Activated CD4-positive, alpha-beta memory T cell treated with anti-CD3 and anti-CD28 coated beads for 36 hours (primary cell): ENCODE measurements at regions not wholly inside any gene's neighbourhood (a gene's known extent, or its start where the extent isn't known, plus 50 kb on each side); places are given as distances from the start of the nearest gene placed in this dataset.

ENCODE experiments used
- CTCF ChIA-PET: fragments of 350-600 bp; sonication (Branson Sonifier 250); formaldehyde crosslinking; loops from one replicate; lab custom pipeline; 2021; ENCODE audit warnings: antibody characterized with exemption, inconsistent platforms; lab: Charles Lee
- POLR2A ChIA-PET: fragments of 350-600 bp; sonication (Branson Sonifier 250); formaldehyde crosslinking; loops from one replicate; lab custom pipeline; 2021; ENCODE audit warnings: antibody characterized with exemption; lab: Charles Lee
- DNase-seq: peaks from one replicate; pipeline ENCODE4 v3.0.0-alpha.2; 2020
- H3K27ac Mint-ChIP-seq: one replicate; pipeline ENCODE4 v1.8.0; 2021; ENCODE audit warnings: mixed read lengths
- H3K27me3 Mint-ChIP-seq: one replicate; pipeline ENCODE4 v1.8.0; 2021; ENCODE audit warnings: mixed read lengths
- H3K36me3 Mint-ChIP-seq: one replicate; pipeline ENCODE4 v1.8.0; 2021; ENCODE audit warnings: mixed read lengths
- H3K4me1 Mint-ChIP-seq: one replicate; pipeline ENCODE4 v1.8.0; 2021; ENCODE audit warnings: low read depth, mixed read lengths
- H3K4me3 Mint-ChIP-seq: one replicate; pipeline ENCODE4 v1.8.0; 2021; ENCODE audit warnings: mild to moderate bottlenecking, mixed read lengths
- H3K9me3 Mint-ChIP-seq: one replicate; pipeline ENCODE4 v1.8.0; 2021; ENCODE audit warnings: mixed read lengths
- intact Hi-C: fragments of 100-400 bp; cut with micrococcal nuclease; formaldehyde crosslinking; loops from one replicate; pipeline ENCODE4 v1.15.1; 2023

GRCh38 chr4:141413366-141413765 lies 192.7 kb downstream of the ZNF330 start:
- ChIA-PET POLR2A (no interaction called here), CTCF (no interaction called here)

GRCh38 chr4:141415651-141416050 lies 195.0 kb downstream of the ZNF330 start:
- no peaks in the 10 kb centered on the region for H3K36me3 Mint-ChIP-seq
- DNase-seq: no peak
- no peaks in the 10 kb centered on the region for H3K4me1 Mint-ChIP-seq
- no peaks in the 10 kb centered on the region for H3K9me3 Mint-ChIP-seq
- H3K27me3 Mint-ChIP-seq: no peaks in the 10 kb centered on the region
- H3K27ac Mint-ChIP-seq: no peak overlapping the region
- CTCF ChIA-PET: no interaction called here
- H3K4me3 Mint-ChIP-seq: no peak overlapping the region
- intact Hi-C loops: no loop called here
- POLR2A ChIA-PET: no interaction called here

More at GRCh38 chr4:141413366-141413765, 192.7 kb downstream of the ZNF330 start:
- intact Hi-C loops: no loop called here
- DNase-seq: no peak
- Mint-ChIP-seq H3K27ac (no peak overlapping the region), H3K4me3 (no peak overlapping the region), H3K36me3 (no peaks in the 10 kb centered on the region), H3K9me3 (no peaks in the 10 kb centered on the region), H3K27me3 (no peaks in the 10 kb centered on the region), H3K4me1 (no peaks in the 10 kb centered on the region)

GRCh38 chr4:141416219-141416618 lies 195.5 kb downstream of the ZNF330 start:
- ChIA-PET POLR2A (no interaction called here), CTCF (no interaction called here)
- H3K4me1 Mint-ChIP-seq: no peaks in the 10 kb centered on the region
- no peaks in the 10 kb centered on the region for H3K36me3 Mint-ChIP-seq
- H3K9me3 Mint-ChIP-seq: no peaks in the 10 kb centered on the region
- H3K4me3 Mint-ChIP-seq: no peak overlapping the region
- intact Hi-C loops: no loop called here
- H3K27me3 Mint-ChIP-seq: no peaks in the 10 kb centered on the region
- no peak for DNase-seq
- H3K27ac Mint-ChIP-seq: no peak overlapping the region

GRCh38 chr4:141416677-141417363 lies 196.1 kb downstream of the ZNF330 start:
- Mint-ChIP-seq H3K4me1 (no peaks in the 10 kb centered on the region), H3K36me3 (no peaks in the 10 kb centered on the region), H3K9me3 (peaks cover 1% of the 10 kb centered on the region), H3K27me3 (no peaks in the 10 kb centered on the region), H3K27ac (no peak overlapping the region), H3K4me3 (no peak overlapping the region)
- CTCF ChIA-PET: no interaction called here
- no peak for DNase-seq
- intact Hi-C loops: no loop called here
- POLR2A ChIA-PET: no interaction called here

GRCh38 chr4:141417387-141417786 lies 196.7 kb downstream of the ZNF330 start:
- H3K27ac Mint-ChIP-seq: no peak overlapping the region
- H3K9me3 Mint-ChIP-seq: peaks cover 5% of the 10 kb centered on the region
- no peaks in the 10 kb centered on the region for H3K4me1 Mint-ChIP-seq
- no peak for DNase-seq
- no peaks in the 10 kb centered on the region for H3K36me3 Mint-ChIP-seq
- intact Hi-C loops: no loop called here
- H3K27me3 Mint-ChIP-seq: no peaks in the 10 kb centered on the region
- ChIA-PET POLR2A (no interaction called here), CTCF (no interaction called here)
- H3K4me3 Mint-ChIP-seq: no peak overlapping the region

- CTCF ChIA-PET: no interaction called here
- no peaks in the 10 kb centered on the region for H3K27me3 Mint-ChIP-seq
- H3K9me3 Mint-ChIP-seq: peaks cover 9% of the 10 kb centered on the region
- POLR2A ChIA-PET: no interaction called here
- H3K4me1 Mint-ChIP-seq: no peaks in the 10 kb centered on the region
- no peaks in the 10 kb centered on the region for H3K36me3 Mint-ChIP-seq
- intact Hi-C loops: no loop called here
- no peak overlapping the region for H3K4me3 Mint-ChIP-seq
- no peak overlapping the region for H3K27ac Mint-ChIP-seq
- no peak for DNase-seq
Measured at GRCh38 chr4:141425124-141425523, 204.4 kb downstream of the ZNF330 start.

GRCh38 chr4:141427726-141428296 lies 207.1 kb downstream of the ZNF330 start:
- intact Hi-C loops: no loop called here
- no peaks in the 10 kb centered on the region for H3K4me1 Mint-ChIP-seq
- H3K4me3 Mint-ChIP-seq: no peak overlapping the region

GRCh38 chr4:141429933-141430332 lies 206.4 kb upstream of the IL15 start:
- Mint-ChIP-seq H3K9me3 (no peaks in the 10 kb centered on the region), H3K36me3 (no peaks in the 10 kb centered on the region), H3K4me1 (no peaks in the 10 kb centered on the region), H3K4me3 (no peak overlapping the region), H3K27me3 (no peaks in the 10 kb centered on the region), H3K27ac (no peak overlapping the region)
- CTCF ChIA-PET: no interaction called here
- intact Hi-C loops: no loop called here
- POLR2A ChIA-PET: no interaction called here
- DNase-seq: no peak

More at GRCh38 chr4:141427726-141428296, 207.1 kb downstream of the ZNF330 start:
- DNase-seq: no peak
- H3K27me3 Mint-ChIP-seq: no peaks in the 10 kb centered on the region
- H3K27ac Mint-ChIP-seq: no peak overlapping the region
- H3K36me3 Mint-ChIP-seq: no peaks in the 10 kb centered on the region
- H3K9me3 Mint-ChIP-seq: no peaks in the 10 kb centered on the region
- ChIA-PET POLR2A (no interaction called here), CTCF (no interaction called here)

- POLR2A ChIA-PET: no interaction called here
- no peak for DNase-seq
- intact Hi-C loops: no loop called here
- H3K27me3 Mint-ChIP-seq: no peaks in the 10 kb centered on the region
- H3K4me1 Mint-ChIP-seq: no peaks in the 10 kb centered on the region
- CTCF ChIA-PET: no interaction called here
- H3K27ac Mint-ChIP-seq: no peak overlapping the region
- no peak overlapping the region for H3K4me3 Mint-ChIP-seq
- H3K9me3 Mint-ChIP-seq: no peaks in the 10 kb centered on the region
- no peaks in the 10 kb centered on the region for H3K36me3 Mint-ChIP-seq
Measured at GRCh38 chr4:141430686-141431085, 205.7 kb upstream of the IL15 start.

- Mint-ChIP-seq H3K27me3 (no peaks in the 10 kb centered on the region), H3K27ac (no peak overlapping the region), H3K4me3 (no peak overlapping the region), H3K4me1 (no peaks in the 10 kb centered on the region), H3K36me3 (no peaks in the 10 kb centered on the region), H3K9me3 (no peaks in the 10 kb centered on the region)
- intact Hi-C loops: no loop called here
- DNase-seq: no peak
- POLR2A ChIA-PET: interaction anchor here (0.6 kb wide), 1 partner anchor 35 kb away, joined by 6 read pairs; no protein-coding TSS in a partner anchor
- CTCF ChIA-PET: no interaction called here
Measured at GRCh38 chr4:141432000-141432712, 204.2 kb upstream of the IL15 start.

GRCh38 chr4:141435446-141436225 lies 200.7 kb upstream of the IL15 start:
- intact Hi-C loops: no loop called here
- Mint-ChIP-seq H3K4me3 (no peak overlapping the region), H3K27ac (no peak overlapping the region), H3K36me3 (no peaks in the 10 kb centered on the region), H3K27me3 (no peaks in the 10 kb centered on the region), H3K4me1 (no peaks in the 10 kb centered on the region), H3K9me3 (no peaks in the 10 kb centered on the region)
- DNase-seq: no peak
- ChIA-PET POLR2A (no interaction called here), CTCF (no interaction called here)

- H3K27ac Mint-ChIP-seq: no peak overlapping the region
- intact Hi-C loops: no loop called here
- POLR2A ChIA-PET: no interaction called here
- peaks cover under 1% of the 10 kb centered on the region for H3K27me3 Mint-ChIP-seq
- CTCF ChIA-PET: no interaction called here
- no peaks in the 10 kb centered on the region for H3K36me3 Mint-ChIP-seq
- DNase-seq: no peak
- H3K9me3 Mint-ChIP-seq: no peaks in the 10 kb centered on the region
- H3K4me1 Mint-ChIP-seq: no peaks in the 10 kb centered on the region
- H3K4me3 Mint-ChIP-seq: no peak overlapping the region
Measured at GRCh38 chr4:141439223-141439622, 197.2 kb upstream of the IL15 start.
